CD4-positive, alpha-beta T cell treated with Interferon alpha-2 for 1 hour (primary cell): ENCODE measurements at regions not wholly inside any gene's neighbourhood (a gene's known extent, or its start where the extent isn't known, plus 50 kb on each side); places are given as distances from the start of the nearest gene placed in this dataset.

Experiments
- DNase-seq, 2 donors: peaks; one replicate each; pipeline ENCODE4 v3.0.0-alpha.2; 2020 to 2022

DNA sequence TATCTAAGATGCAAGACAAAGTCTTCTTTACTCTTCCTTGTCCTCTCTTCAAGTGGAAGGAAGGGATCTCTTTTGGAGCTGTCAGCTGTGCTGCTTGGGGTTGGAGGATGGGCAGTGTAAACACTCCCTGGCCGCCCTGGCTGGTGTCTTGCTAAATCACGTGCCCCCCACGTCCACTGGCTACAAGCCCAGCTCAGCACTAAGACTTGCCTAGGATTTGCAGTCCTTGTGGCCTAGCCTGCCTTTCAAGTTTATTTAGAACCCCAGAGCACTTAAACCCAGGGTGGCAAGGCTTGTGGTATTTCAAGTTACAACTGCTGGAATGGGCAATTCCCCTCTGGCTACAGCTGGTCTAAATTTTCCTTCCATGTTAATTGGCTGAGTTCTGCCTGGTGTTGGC lies 272.4 kb upstream of the MYO3A start:
- no peak for DNase-seq

DNA sequence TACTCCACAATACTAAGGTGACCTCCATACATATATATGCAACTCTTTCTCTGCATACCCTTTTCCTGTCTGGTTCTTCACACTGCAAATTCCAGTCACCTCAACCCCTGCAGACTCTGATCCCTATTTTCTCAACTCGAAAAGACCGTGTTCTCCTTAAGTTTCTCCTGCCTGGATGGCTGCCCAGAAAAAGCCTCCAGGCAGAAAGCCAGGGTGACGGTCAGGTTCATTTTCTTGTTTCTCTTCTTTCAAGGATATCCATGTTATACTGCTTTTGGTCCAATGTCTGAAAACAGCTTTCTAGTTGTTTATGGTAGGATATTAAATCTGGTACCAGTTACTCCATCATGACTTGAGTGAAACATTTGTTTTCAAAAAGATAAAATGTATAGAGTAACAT lies 267.8 kb upstream of the MYO3A start:
- no peak for DNase-seq

DNA sequence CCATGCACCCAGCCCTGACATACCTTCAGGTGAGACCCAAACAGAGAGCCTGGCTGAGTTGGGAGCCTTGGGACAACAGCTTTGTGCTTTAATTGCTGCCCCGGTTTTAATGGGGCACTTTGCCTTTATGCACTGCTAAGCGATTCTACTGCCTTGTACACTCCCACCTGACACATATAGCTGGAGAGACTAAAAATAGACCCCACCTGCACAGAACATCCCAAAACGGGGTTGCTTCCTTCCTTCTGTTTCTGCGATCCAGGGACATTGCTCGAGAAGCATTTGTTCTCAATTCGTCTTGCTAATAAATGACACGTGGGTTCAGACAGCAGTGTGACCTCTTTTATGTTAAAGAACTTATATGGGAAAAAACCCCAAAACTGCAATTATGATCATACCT lies 258.8 kb upstream of the MYO3A start:
- DNase-seq: no peak

DNA sequence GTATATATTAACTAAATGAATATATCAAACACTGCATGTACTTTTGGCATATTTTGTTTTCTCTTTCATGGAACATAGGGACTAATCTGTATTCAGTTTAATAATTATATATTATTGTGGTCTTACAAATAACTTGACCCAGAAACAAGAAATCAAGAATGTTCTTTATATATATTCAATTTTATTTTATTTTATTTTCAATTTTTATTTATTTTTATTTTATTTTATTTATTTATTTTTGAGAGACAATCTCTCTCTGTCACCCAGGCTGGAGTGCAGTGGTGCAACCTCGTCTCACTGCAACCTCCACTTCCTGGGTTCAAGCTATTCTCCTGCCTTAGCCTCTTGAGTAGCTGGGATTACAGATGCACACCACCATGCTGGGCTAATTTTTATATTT lies 258.4 kb upstream of the MYO3A start:
- no peak for DNase-seq

DNA sequence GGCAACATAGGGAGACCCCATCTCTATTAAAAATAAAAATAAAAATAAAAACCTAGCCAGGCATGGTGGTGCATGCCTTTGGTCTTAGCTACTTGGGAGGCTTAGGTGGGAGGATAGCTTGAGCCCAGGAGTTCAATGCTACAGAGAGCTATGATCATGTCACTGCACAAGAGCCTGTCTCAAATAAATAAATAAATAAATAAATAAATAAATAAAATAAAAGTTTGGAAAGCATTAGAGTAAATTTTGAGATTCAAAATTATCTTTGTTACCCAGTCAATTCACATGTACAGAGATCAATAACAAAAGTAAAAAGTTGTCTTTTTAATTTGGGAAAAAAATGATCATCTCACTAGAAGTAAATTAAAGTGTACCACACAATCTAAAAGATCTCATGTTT lies 255.8 kb upstream of the MYO3A start:
- DNase-seq: no peak

DNA sequence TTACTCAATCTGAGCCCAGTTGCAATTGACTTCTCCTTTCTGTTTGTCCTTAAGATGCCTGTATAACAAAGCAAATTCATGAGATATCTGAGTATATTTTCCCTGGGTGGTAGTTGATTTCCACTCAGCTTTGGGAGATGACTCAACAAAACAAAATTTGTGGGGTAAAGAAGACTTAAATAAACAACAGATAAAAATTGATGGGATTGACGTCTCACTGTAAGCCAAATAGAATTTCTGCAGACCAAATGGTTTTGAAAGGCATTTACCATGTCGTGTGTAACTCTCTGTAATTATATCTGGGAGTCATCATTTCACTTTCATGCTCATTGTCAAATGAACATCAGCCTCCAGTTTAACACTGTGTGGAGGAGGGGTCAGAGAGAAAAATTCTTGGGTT lies 255.4 kb upstream of the MYO3A start:
- no peak for DNase-seq

DNA sequence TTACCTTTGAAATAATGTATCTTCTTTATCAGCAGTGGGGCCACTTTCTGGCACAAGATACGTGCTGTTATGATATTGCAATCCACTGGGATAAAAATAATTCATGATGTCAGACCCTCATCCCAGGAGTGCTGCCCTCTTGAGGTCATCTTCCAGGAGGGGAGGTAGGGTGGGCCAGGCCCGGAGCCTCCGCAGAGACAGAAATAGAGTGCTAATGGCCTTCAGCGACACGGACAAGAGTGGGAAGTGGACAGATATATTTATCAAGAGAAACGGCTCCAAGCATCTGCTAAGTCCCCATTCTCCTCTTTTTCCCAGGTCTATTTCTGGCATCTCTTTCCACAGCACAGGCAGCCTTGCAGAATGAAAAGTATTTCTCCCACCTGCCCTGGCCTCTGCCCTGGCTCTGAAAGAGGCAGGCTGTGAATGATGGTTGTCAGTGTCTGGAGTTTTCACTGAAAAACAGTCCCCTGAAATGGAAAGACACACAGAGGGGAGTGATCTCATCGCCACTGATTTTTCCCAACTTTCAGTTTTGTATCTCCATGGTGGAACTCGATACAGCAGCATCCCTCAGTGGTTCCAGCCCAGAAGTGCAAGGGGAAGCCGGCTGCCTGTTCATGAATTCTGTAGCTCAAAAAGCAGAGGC lies 251.7 kb upstream of the MYO3A start:
- no peak for DNase-seq

DNA sequence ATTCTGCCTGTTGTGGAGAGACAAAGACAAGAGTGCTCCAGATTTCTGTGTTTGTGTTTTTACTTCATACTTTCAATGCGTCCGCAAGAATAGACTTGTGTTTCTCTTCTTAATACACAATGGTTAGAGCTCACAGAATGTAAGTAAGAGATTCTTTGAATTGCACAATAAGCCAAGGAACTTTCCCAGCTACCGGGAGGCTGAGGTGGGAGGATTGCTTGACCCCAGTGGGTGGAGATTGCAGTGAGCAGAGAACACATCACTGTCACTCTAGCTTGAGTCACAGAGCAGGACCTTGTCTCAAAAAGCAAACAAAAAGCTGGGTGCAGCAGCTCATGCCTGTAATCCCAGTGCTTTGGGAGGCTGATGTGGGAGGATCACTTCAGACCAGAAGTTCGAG lies 250.7 kb upstream of the MYO3A start:
- DNase-seq: no peak

DNA sequence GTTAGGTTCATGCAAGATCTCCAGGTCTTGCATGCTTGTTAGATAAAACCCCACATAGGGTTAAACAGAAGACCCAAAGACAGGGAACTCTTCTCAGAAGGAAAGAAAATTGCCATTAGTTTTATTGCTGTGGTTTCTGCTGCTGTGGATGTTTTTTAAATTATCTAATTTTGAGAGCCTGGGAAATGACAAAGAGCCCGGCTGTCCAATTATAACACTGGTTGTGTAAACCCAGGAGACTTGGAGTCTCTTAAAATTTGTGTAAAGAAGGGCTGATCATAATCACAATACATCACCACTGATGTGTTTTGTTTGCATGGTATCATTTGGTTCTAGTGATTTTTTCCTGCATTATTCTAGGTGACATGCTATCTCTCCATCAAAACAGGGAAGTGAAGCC lies 246.5 kb upstream of the MYO3A start:
- DNase-seq: no peak

DNA sequence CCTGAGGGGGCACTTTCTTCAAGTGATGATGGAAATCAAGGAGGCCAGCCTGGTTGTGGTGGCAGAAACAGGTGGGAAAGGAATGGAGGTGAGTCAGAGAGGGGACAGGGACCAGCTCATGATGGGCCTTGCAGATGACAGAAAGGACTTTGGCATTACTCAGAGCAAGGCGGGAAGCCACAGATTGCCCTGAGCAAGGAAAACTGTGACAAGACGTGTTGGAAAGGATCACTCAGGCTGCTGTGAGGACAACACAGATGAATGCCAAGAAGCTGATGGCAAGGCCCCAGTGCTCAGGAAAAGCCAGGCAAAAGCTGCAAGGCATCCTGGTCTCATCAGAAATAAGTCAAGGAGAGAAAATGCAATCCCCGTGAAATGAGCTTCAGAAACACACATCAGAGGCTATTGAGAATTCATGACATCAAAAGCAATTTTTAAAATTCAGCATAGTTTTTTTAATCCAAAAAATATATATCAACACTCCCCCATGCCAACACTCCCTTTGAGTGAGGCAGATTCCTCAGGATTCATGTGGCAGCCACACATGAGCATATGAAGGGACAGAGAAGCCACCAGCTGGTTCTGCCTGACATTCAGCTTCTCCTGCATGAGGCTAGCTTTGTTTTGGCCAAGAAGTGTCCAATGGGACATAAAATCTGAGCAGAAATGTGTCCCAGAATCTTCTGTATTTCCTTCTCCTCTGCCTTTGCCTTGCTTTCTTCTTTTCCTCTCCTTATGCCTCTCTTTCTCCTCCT lies 244.5 kb upstream of the MYO3A start:
- DNase-seq: no peak

DNA sequence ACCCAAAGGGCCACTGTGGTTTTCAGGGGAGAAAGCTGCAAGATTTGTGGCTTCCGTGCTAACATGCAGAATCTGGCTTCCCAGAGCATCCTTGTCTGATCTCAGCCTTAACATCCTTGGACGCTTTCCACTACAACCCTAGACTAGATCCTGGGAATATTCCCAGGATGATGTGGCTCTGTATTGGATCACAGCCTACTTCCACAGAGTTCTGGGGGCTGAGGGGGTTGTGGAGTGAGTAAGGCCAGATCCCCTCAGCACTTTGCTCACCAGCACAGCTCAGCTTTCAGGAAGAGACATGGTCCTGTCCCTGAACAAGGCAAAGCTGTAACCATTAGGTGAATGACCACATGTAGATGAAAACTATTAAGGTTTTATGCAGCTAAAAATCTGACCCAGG lies 241.3 kb upstream of the MYO3A start:
- DNase-seq: no peak

DNA sequence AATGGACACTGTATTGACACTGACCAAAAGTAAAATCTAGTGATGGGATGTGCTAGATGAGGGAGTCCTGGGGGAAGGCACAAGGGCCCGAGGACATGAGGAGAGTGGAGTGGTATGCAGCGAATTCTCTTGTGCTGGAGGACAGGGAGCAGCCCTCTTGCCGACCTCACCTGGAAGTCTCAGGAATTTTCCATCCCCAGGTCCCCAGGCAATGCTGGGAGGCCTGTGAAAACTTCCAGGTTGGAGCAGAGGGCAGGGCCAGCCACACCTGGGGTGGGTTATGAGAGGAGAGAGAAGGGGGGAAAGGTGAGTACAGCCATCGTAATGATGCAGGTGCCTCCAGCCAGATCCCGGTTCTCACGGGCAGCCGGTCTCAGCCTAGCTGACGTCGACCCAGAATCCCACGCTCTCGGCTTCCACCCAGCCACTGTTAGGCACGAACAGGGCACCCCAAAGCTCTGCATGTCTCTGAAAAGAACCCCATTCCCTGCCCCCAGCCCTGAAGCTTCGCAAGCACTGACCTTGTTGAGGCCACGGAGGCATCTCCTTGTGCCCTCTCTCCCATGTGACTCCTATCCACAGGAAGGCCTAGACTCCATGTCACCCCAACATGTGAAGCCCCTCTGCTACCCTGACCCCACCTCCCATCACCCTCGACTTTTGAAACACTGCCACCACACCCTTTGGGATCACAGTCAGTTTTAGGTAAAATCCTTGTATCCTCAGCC lies 239.7 kb upstream of the MYO3A start:
- no peak for DNase-seq

DNA sequence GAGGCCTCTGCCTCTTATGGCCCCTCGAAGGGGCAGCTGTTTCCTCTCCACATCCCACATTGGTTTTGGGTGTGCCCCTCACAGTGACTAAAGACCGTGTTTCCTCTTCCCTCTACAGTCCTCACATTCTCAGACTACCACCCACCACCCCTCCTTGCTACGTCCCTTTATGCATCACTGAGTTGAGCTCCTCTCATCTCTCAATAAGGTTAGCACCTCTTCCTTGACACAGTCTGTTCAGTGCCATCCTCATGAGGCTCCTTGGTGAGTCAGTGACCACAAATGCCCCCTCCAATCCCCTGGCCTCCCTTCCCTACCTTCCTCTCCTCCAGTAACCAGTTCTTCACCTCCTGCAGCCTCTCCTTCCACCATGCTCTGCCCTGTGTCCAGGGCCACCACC lies 239.1 kb upstream of the MYO3A start:
- DNase-seq: no peak

DNA sequence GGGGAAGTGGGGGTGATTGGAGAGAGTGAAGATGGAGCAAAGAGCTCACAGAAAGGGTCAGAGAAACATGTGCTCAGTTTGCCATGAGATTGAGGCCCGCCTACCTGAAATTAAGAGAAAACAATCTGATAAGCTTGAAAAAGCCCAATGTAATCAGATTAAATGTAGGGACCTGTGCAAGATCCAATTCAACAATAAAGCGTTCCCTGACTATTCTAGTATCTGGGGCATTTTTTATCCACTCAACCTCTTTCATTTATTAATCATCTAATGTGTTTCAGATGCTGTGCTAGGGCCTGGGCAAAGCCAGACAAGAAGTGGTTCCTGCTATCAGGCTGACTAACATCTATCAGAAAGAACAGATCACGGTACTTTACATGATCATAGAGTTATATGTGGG lies 238.4 kb upstream of the MYO3A start:
- DNase-seq: no peak

DNA sequence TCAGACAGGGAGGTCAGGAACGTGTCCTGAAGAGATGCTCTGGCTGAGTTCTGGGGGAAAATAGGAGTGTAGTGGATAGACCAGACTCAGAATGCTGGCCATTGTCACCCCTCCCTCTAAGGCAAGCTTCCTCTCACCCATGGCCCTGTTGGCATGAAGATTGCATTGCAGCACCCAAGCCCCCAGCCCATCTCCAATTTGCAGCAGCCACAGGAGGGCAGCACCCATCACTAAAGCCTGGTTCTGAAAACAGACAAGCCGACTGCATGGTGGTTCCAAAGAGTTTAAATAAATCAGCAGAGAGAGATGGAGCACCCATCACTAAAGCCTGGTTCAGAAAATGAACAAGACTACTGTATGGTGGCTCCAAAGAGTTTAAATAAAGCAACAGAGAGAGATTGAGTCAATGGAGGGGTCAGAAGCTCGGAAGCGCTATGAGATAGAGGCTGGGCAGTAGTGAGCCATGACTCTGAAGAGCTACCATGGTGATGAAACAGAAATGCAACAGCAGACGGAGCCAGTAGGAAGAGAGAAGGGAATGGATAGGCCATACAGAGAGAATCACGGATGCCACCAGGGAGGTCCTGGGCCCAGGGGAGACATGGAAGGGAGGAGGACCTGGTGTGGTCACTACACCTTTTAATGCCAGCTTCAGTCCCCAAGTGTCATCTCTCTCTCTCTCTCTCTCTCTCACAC lies 237.9 kb upstream of the MYO3A start:
- no peak for DNase-seq

DNA sequence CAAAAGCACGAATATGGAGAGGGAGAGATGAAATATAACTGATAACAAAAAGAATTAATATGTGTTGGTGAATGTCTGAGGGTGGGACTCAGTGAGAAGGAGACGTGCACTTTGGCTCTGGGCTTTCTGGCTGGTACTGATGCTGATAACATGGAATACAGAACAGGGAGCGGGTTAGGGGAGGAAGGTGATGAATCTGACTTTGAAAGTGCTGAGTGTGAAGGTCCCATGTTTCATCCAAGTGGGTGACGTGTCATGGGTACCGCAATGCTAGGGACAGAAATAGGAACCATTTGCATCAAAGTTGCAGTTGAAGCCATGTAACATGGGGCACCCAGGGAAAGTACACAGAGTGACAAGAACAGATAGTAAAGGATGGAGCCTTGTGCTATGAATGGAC lies 236.6 kb upstream of the MYO3A start:
- no peak for DNase-seq

DNA sequence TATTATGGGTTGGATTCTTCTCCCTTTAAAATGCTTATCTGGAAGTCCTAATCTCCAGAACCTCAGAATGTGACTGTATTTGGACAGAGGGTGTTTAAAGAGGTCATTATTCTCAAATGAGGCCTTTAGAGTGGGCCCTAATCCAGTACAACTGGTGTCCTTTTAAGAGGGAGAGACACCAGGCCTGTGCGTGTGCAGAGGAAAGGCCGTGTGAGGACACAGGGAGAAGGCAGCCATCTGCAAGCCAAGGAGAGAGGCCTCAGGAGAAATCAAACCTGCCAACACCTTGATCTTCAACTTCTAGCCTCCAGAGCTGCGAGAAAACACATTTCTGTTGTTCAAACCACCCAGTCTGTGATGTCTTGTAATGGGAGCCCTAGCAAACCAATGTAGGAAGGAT lies 235.4 kb upstream of the MYO3A start:
- no peak for DNase-seq

DNA sequence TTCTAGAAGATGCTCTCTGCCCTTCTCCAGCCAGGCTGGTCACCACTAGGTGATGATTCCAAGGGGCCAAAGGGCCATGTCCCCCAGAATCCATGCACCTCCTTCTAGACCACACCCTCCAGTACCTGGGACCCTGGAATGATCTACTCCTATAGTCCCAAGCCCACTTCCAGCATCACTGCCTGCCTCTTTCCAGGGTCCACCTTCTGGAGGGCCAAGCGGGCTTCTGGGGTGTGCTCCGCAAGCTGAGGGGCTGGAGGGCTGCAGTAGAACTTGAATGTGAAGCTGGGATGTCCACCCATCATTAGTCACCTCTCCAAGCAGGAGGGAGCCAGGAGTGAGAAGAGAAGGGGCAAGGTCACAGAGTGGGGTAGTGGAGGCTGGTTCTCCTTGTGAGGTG lies 234.4 kb upstream of the MYO3A start:
- DNase-seq: no peak

DNA sequence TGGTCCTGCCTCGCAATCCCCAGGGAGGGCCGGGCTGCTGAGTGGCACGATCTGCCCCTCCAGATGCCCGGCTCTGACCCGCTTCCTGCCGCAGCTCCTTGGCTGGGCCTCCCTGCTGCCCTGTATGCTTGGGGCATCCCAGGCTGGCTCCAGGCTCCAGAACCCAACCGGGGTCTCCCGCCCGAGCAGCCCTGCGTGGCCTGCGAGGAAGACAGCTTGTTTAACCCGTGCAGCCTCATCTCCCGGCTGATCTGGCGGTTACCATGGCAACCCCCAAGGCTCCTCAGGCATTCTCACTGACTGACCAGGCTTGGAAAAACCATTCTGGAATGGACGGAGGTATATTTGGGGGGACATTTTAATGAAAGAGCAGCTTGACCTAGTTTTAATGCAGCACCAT lies 232.4 kb upstream of the MYO3A start:
- DNase-seq: no peak

DNA sequence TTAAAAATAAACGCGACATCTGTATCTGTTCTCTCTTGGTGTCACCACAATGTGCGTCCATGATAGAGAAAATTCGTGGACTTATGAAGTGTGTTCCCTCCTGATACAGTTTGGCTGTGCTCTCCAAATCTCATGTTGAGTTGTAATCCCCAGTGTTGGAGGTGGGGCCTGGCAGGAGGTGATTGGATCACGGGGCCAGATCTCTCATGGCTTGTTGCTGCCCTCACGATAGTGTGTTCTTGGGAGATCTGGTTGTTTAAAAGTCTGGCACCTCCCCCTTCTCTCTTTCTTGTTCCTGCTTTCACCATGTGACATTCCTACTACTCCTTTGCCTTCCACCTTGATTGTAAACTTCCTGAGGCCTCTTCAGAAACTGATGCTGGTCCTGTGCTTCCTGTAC lies 229.4 kb upstream of the MYO3A start:
- DNase-seq: no peak

DNA sequence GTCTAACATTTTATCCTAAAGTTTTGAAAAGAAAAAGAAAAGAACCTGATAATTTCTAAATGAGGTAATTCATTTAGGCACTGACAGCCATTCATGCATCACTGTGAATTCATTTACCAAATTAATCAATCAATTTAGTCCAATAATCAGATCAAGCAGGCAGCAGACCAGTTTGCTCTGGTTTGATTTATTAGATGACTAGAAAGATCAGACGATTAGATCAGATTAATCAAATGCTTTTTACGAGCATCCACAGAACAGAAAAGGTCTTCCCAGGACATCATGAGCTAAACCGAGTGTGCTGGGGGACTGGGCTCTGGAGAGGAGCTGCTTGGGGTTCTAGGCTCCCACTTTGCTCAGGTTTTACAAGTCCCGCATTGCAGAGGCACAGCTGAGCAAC lies 226.5 kb upstream of the MYO3A start:
- DNase-seq: no peak

DNA sequence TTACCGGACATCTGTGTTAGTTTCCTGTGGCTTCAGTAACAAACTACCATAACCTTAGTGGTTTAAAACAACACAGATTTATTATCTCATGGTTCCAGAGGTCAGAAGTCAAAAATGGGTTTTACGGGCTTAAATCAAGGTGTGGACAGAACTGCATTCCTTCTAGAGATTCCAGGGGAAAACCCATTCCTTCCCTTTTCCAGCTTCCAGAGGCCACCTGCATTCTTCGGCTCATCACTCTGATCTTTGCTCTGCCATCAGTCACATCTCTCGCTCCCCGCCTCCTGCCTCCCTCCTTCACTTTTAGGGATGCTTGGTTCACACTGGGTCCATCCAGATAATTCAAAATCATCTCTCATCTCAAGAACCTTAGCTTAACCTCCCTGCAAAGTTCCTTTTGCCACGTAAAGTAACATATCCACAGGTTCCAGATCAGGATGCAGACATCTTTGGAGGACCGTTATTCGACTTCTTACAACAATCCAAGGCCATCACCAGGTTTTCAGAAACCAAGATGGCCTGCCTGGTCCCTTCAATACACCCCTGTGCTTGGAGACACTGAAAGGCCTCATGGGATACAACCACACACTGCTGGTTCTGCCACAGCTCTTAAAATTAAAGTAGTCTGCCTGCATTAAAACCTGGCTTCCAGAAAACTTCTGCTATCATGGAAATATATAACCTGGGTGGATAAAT lies 225.9 kb upstream of the MYO3A start:
- no peak for DNase-seq

DNA sequence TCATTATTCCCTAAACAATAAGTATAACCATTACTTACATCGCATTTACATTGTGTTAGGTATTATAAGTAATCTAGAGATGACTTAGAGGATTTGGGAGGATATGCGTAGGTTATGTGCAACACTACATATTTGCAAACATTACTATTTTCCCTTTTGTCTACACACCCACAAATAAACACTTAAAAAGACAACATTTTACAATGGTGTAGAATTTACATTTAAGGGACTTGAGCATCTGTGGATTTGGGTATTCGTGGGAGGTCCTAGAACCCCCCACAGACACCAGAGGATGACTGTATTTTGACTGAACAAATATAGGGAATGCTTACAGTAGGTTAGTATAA lies 220.2 kb upstream of the MYO3A start:
- DNase-seq: no peak
